CD14-positive monocyte (primary cell): ENCODE measurements at regions not wholly inside any gene's neighbourhood (a gene's known extent, or its start where the extent isn't known, plus 50 kb on each side); places are given as distances from the start of the nearest gene placed in this dataset.

ENCODE experiments used
- DNase-seq, 3 donors: peaks; one replicate each; pipeline ENCODE4 v3.0.0-alpha.2; 2011 to 2022
- H2AFZ ChIP-seq: 2 replicates; pipeline ENCODE4 v1.6.0; 2012; ENCODE audit warnings: mild to moderate bottlenecking, low read depth, low read length, inconsistent platforms; ENCODE audit not compliant: insufficient read depth, poor library complexity, severe bottlenecking
- H3K27ac ChIP-seq, 2 donors: 1 replicate in 1 of 2; 2 replicates in 1 of 2; pipeline ENCODE4 v1.5.1; 2012 to 2013; ENCODE audit warnings: low read length in 2 of 2, control low read depth in 1 of 2, inconsistent platforms in 1 of 2, low read depth in 1 of 2, mild to moderate bottlenecking in 1 of 2
- H3K27me3 ChIP-seq, 2 donors: one replicate each; pipeline versions ENCODE4 v1.6.0 to v1.6.1; 2011 to 2013; ENCODE audit warnings: low read length in 2 of 2; ENCODE audit not compliant: control insufficient read depth in 2 of 2, insufficient read depth in 2 of 2
- H3K36me3 ChIP-seq, 2 donors: replicated peaks in 1 of 2; 1 replicate in 1 of 2; 2 replicates in 1 of 2; pipeline versions ENCODE4 v1.5.1 to v1.6.1; 2012 to 2013; ENCODE audit warnings: low read length in 2 of 2, control low read depth in 1 of 2, inconsistent platforms in 1 of 2, mild to moderate bottlenecking in 1 of 2; ENCODE audit not compliant: insufficient read depth in 2 of 2, control insufficient read depth in 1 of 2
- H3K4me1 ChIP-seq, 2 donors: 1 replicate in 1 of 2; 2 replicates in 1 of 2; pipeline versions ENCODE4 v1.5.1 to v1.6.1; 2012 to 2013; ENCODE audit warnings: low read length in 2 of 2, control low read depth in 1 of 2, inconsistent platforms in 1 of 2, mild to moderate bottlenecking in 1 of 2, moderate library complexity in 1 of 2; ENCODE audit not compliant: insufficient read depth in 2 of 2, control insufficient read depth in 1 of 2
- H3K4me2 ChIP-seq: replicated peaks from 2 replicates; pipeline ENCODE3; 2012; ENCODE audit warnings: low read length, moderate library complexity, mild to moderate bottlenecking; ENCODE audit not compliant: poor library complexity, severe bottlenecking; ENCODE audit errors: extremely low read depth
- H3K4me3 ChIP-seq, 3 experiments: fragments of 200-600 bp in 1 of 3; sonication (generic) in 1 of 3; replicated peaks in 1 of 3; 1 replicate in 2 of 3; 2 replicates in 1 of 3; pipeline ENCODE4 v1.5.1; 2011 to 2013; ENCODE audit warnings: low read length in 3 of 3, mild to moderate bottlenecking in 3 of 3, control low read depth in 2 of 3, low read depth in 2 of 3, inconsistent platforms in 1 of 3, moderate library complexity in 1 of 3
- H3K79me2 ChIP-seq: 2 replicates; pipeline ENCODE4 v1.6.0; 2012; ENCODE audit warnings: mild to moderate bottlenecking, control low read depth, inconsistent platforms, low read length, moderate library complexity; ENCODE audit not compliant: insufficient read depth
- H3K9ac ChIP-seq: 2 replicates; pipeline ENCODE4 v1.6.0; 2017; ENCODE audit warnings: low read length, mild to moderate bottlenecking; ENCODE audit not compliant: insufficient read depth, poor library complexity, severe bottlenecking
- H3K9me3 ChIP-seq, 2 donors: replicated peaks in 1 of 2; 1 replicate in 1 of 2; 2 replicates in 1 of 2; pipeline versions ENCODE4 v1.5.1 to v1.6.1; 2012 to 2013; ENCODE audit warnings: low read length in 2 of 2, control low read depth in 1 of 2; ENCODE audit not compliant: control insufficient read depth in 1 of 2, insufficient read depth in 1 of 2
- H4K20me1 ChIP-seq: 2 replicates; pipeline ENCODE4 v1.6.0; 2012; ENCODE audit warnings: mild to moderate bottlenecking, low read length, control low read depth, moderate library complexity; ENCODE audit not compliant: insufficient read depth
- H3K27ac Mint-ChIP-seq, 7 donors: one replicate each; pipeline ENCODE4 v1.8.0; 2020; ENCODE audit warnings: mild to moderate bottlenecking in 7 of 7, mixed read lengths in 7 of 7, moderate library complexity in 6 of 7, inconsistent platforms in 2 of 7
- H3K27me3 Mint-ChIP-seq, 3 donors: one replicate each; pipeline ENCODE4 v1.8.0; 2021 to 2022; ENCODE audit warnings: low read depth in 3 of 3, mild to moderate bottlenecking in 3 of 3, mixed read lengths in 3 of 3, moderate library complexity in 3 of 3, inconsistent platforms in 1 of 3
- H3K36me3 Mint-ChIP-seq, 2 donors: one replicate each; pipeline ENCODE4 v1.8.0; 2020; ENCODE audit warnings: mixed read lengths in 2 of 2, inconsistent platforms in 1 of 2, mild to moderate bottlenecking in 1 of 2
- H3K4me1 Mint-ChIP-seq: one replicate; pipeline ENCODE4 v1.8.0; 2020; ENCODE audit warnings: mild to moderate bottlenecking, mixed read lengths
- H3K4me3 Mint-ChIP-seq, 2 donors: one replicate each; pipeline ENCODE4 v1.8.0; 2020; ENCODE audit warnings: mild to moderate bottlenecking in 2 of 2, mixed read lengths in 2 of 2, moderate library complexity in 1 of 2
- H3K9me3 Mint-ChIP-seq, 7 donors: one replicate each; pipeline ENCODE4 v1.8.0; 2020 to 2022; ENCODE audit warnings: mixed read lengths in 7 of 7, mild to moderate bottlenecking in 6 of 7, moderate library complexity in 6 of 7, inconsistent platforms in 2 of 7
- WGBS: methylation state at CpG from one replicate; pipeline ENCODE4 v1.1.5; 2013; ENCODE audit warnings: missing lambda C conversion rate; ENCODE audit not compliant: insufficient coverage; 5-methylcytosine and 5-hydroxymethylcytosine counted together
- intact Hi-C, 2 donors: fragments of 100-400 bp; cut with micrococcal nuclease; formaldehyde crosslinking; loops; one replicate each; pipeline versions ENCODE4 v1.15.0 to v1.15.1; 2023
- TF ChIP-seq, protein P1 (sequence below): fragments of 200-600 bp; IDR thresholded peaks from one replicate; pipeline ENCODE4 v1.8.0; 2022; ENCODE audit warnings: antibody characterized with exemption, mild to moderate bottlenecking

GRCh38 chr13:21297447-21297846, 121.0 kb downstream of the MRPL57 start:
- no peaks in the 10 kb centered on the region for H4K20me1 ChIP-seq
- peaks cover 0 to 4% (median 0%) of the 10 kb centered on the region in 3 donors for H3K27me3 Mint-ChIP-seq
- H3K27ac Mint-ChIP-seq = peak overlapping the region; percentile 1 to 85 (median 76)
- no peaks in the 10 kb centered on the region for H3K9me3 ChIP-seq
- peaks cover 0 to 5% (median 0%) of the 10 kb centered on the region in 7 donors for H3K9me3 Mint-ChIP-seq
- peaks cover 19% of the 10 kb centered on the region for H3K4me1 Mint-ChIP-seq
- H3K4me3 Mint-ChIP-seq = peak overlapping the region; percentile 90 to 92
- H3K4me2 ChIP-seq = peak overlapping the region; percentile 98
- intact Hi-C loops = loop anchor here (2.0 to 10.0 kb wide), 4 partner anchors 120 to 180 kb away; partner anchors contain the start of genes MRPL57 (in 2 of the 2) and SKA3 (in 2 of the 2)
- H3K4me1 ChIP-seq = peaks cover 16 to 22% of the 10 kb centered on the region in 2 donors
- H2AFZ ChIP-seq = peak overlapping the region; percentile 99
- WGBS = 80% methylated on average over 1 of the region's 2 CpGs
- H3K36me3 Mint-ChIP-seq = no peaks in the 10 kb centered on the region
- DNase-seq = peak in 2 of 3 donors; percentile 10 to 30
- peak overlapping the region in 1 of 2 donors; percentile 44 for H3K27ac ChIP-seq
- H3K27me3 ChIP-seq = no peaks in the 10 kb centered on the region
- H3K79me2 ChIP-seq = no peaks in the 10 kb centered on the region
- H3K9ac ChIP-seq = no peak overlapping the region
- TF ChIP-seq, protein P1, sequence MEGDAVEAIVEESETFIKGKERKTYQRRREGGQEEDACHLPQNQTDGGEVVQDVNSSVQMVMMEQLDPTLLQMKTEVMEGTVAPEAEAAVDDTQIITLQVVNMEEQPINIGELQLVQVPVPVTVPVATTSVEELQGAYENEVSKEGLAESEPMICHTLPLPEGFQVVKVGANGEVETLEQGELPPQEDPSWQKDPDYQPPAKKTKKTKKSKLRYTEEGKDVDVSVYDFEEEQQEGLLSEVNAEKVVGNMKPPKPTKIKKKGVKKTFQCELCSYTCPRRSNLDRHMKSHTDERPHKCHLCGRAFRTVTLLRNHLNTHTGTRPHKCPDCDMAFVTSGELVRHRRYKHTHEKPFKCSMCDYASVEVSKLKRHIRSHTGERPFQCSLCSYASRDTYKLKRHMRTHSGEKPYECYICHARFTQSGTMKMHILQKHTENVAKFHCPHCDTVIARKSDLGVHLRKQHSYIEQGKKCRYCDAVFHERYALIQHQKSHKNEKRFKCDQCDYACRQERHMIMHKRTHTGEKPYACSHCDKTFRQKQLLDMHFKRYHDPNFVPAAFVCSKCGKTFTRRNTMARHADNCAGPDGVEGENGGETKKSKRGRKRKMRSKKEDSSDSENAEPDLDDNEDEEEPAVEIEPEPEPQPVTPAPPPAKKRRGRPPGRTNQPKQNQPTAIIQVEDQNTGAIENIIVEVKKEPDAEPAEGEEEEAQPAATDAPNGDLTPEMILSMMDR = no peak
- no peaks in the 10 kb centered on the region for H3K36me3 ChIP-seq
- H3K4me3 ChIP-seq = peak overlapping the region; percentile 60 to 97 (median 78)

DNA sequence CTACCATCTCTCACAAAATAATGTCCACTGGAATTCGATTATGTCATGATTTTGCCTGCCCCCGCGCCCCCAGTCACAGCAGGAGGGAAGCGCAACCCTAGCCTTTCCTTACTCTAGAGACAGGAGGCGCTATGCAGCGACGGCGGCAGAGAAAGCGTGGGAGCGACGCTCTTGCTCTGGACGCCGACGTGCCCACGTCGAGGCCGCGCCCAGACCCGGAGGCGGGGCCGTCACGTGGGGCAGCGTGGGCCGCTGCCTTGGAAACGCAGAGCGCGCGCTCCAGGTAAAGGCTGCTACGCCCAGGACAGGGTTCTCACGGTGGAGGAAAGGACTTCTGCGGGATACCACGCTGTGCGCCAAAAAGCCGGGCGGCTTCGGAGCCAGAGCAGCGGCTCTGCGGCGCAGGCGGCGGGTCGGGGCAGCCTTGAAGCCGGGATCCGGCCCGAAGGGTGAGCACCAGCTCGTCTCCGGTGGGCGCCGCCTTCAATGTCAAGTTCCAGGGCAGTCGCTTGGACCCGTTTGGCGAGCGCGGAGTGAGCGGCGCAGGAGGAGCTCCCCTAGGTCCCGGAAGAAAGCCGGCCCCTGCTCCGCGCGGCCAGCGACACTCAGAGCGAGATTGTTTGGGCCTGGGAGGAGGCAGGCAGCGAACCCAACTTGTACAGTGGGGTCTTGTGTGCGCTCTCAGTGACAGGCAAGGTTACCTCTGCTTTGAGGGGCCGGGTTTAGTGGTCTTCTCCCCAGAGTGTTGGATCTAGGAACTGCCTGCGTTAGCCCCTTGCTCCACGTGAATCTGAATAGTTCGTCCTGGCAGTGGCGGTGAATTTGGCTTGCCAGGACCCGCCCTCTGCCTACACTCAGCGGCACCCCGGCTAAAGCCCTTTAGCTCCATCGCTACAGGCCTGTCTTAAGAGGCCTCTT, 121.7 kb downstream of the MRPL57 start:
- Histone ChIP-seq H3K36me3 (no peaks in the 10 kb centered on the region), H2AFZ (peak overlapping the region; percentile 99), H3K4me2 (peak overlapping the region; percentile 98), H3K9ac (peak overlapping the region; percentile 63), H3K4me3 (peak overlapping the region; percentile 60 to 97 (median 78)), H3K9me3 (no peaks in the 10 kb centered on the region), H3K27ac (peak overlapping the region in 1 of 2 donors; percentile 51), H3K4me1 (peaks cover 16 to 22% of the 10 kb centered on the region in 2 donors), H3K27me3 (no peaks in the 10 kb centered on the region), H3K79me2 (no peaks in the 10 kb centered on the region), H4K20me1 (no peaks in the 10 kb centered on the region)
- H3K9me3 Mint-ChIP-seq = peaks cover 0 to 5% (median 0%) of the 10 kb centered on the region in 7 donors
- under 1% methylated on average over 73 of the region's 74 CpGs for WGBS
- H3K27me3 Mint-ChIP-seq = peaks cover 0 to 4% (median 0%) of the 10 kb centered on the region in 3 donors
- H3K27ac Mint-ChIP-seq = peak overlapping the region; percentile 23 to 85 (median 76)
- peak overlapping the region; percentile 90 to 92 for H3K4me3 Mint-ChIP-seq
- TF ChIP-seq, protein P1 = peak; percentile 91
- intact Hi-C loops = loop anchor here (2.0 to 10.0 kb wide), 4 partner anchors 121 to 179 kb away; partner anchors contain the start of genes MRPL57 (in 2 of the 2) and SKA3 (in 2 of the 2)
- DNase-seq = peak; percentile 82 to 85 (median 84)
- peaks cover 19% of the 10 kb centered on the region for H3K4me1 Mint-ChIP-seq
- peaks cover 0 to under 1% of the 10 kb centered on the region in 2 donors for H3K36me3 Mint-ChIP-seq
